ENCODE measurements at regions not wholly inside any gene's neighbourhood (a gene's known extent, or its start where the extent isn't known, plus 50 kb on each side); places are given as distances from the start of the nearest gene placed in this dataset.

DNA sequence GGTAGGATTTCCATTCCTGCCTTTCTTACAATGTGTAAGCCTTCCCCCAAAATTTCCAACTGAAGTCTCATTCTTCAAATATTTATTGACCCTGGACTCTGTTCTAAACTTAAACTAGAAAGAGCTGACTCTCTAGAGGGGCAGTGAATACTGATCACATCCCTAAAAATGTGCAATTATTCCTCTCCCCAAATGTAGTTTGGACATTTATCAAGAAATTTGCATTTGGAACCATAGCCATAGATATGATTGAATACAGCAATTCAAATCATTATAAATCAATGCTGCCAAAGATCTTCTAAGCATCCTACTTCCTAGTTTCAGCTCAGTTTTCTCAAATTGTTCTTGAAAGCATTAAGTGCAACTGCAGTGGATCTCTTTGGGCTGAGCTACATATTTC is 525.7 kb downstream of the RAB28 start:
- H3K23me2 ChIP-seq (ENCODE audit: low read depth, low read length): no peaks in the 10 kb centered on the region
- no peak overlapping the region for H3K23ac ChIP-seq (ENCODE audit: insufficient read length)
- no peak overlapping the region for H2BK120ac ChIP-seq (replicated peaks; ENCODE audit: low read depth, low read length)
- no peaks in the 10 kb centered on the region for H4K20me1 ChIP-seq (replicated peaks in 1 of 2; ENCODE audit: control insufficient read depth in 1 of 2, insufficient read depth in 2 of 2, low read length in 2 of 2)
- TF ChIP-seq FOSL1 (IDR thresholded peaks at IDR 0.05; ENCODE audit: insufficient read depth, low read depth, low read length): no peak
- TF ChIP-seq KDM1A (IDR thresholded peaks at IDR 0.05; ENCODE audit: borderline replicate concordance, low read length): no peak
- no peak for TF ChIP-seq BACH1 (IDR thresholded peaks at IDR 0.05; ENCODE audit: low read length)
- DNase-seq (ENCODE audit: low read depth in 1 of 2, low spot score in 2 of 2): no peak
- no peaks in the 10 kb centered on the region for H3K79me2 ChIP-seq (ENCODE audit: control insufficient read depth in 1 of 2, insufficient read depth in 2 of 2, low read length in 2 of 2)
- no peak overlapping the region for H4K91ac ChIP-seq (replicated peaks; ENCODE audit: insufficient read length, low read length)
- no peak overlapping the region for H3K4me3 ChIP-seq (ENCODE audit: extremely low read depth in 1 of 4, insufficient read depth in 2 of 4, low read depth in 3 of 4, low read length in 4 of 4)
- no peaks in the 10 kb centered on the region for H3K9me3 ChIP-seq (ENCODE audit: insufficient read depth in 2 of 2, low read depth in 1 of 2, low read length in 1 of 2)
- no peak overlapping the region for H4K8ac ChIP-seq (ENCODE audit: extremely low read depth, insufficient read depth, low read length)
- H3K27ac ChIP-seq (ENCODE audit: low read depth, low read length): no peak overlapping the region
- H2BK12ac ChIP-seq (ENCODE audit: low read depth, low read length): no peak overlapping the region
- ChIA-PET CTCF (ENCODE audit: partially characterized antibody) (interaction anchor here (0.7 kb wide), 1 partner anchor 473 kb away, joined by 5 read pairs; no protein-coding TSS in a partner anchor), POLR2A (ENCODE audit: partially characterized antibody) (no interaction called here)
- no peak overlapping the region for H2BK5ac ChIP-seq (ENCODE audit: low read depth, low read length)
- no peak overlapping the region for H3K4me2 ChIP-seq (ENCODE audit: insufficient read depth in 1 of 2, low read depth in 2 of 2, low read length in 2 of 2)
- H3K36me3 ChIP-seq (ENCODE audit: control insufficient read depth in 2 of 4, insufficient read depth in 4 of 4, low read length in 3 of 4): no peaks in the 10 kb centered on the region
- H3K56ac ChIP-seq (replicated peaks; ENCODE audit: insufficient read length, low read depth, low read length): no peak overlapping the region
- H2AFZ ChIP-seq (ENCODE audit: low read length): no peak overlapping the region
- no peak overlapping the region for H3K14ac ChIP-seq (ENCODE audit: insufficient read length)
- H3K4ac ChIP-seq (replicated peaks; ENCODE audit: insufficient read length, low read depth, low read length): no peak overlapping the region
- FAIRE-seq: no peak
- H4K5ac ChIP-seq (ENCODE audit: insufficient read length, low read depth, low read length): no peak overlapping the region
- peaks cover 0 to 1% (median 0%) of the 10 kb centered on the region in 4 experiments; a peak in 1 of 7 replicates for H3K27me3 ChIP-seq (replicated peaks in 1 of 4; ENCODE audit: control insufficient read depth in 3 of 4, extremely low read depth in 1 of 4, insufficient read depth in 3 of 4, low read length in 3 of 4)
- H3K79me1 ChIP-seq (ENCODE audit: low read depth, low read length): no peaks in the 10 kb centered on the region
- H3K9ac ChIP-seq (replicated peaks in 1 of 4; ENCODE audit: extremely low read depth in 1 of 4, low read depth in 3 of 4, low read length in 3 of 4): no peak overlapping the region
- no peak overlapping the region for H2AK5ac ChIP-seq (ENCODE audit: low read depth, low read length)
- no peak overlapping the region for H3K18ac ChIP-seq (ENCODE audit: extremely low read depth, low read length)
- no peak overlapping the region for H2BK15ac ChIP-seq (ENCODE audit: low read length)
- H3K4me1 ChIP-seq (replicated peaks in 1 of 4; ENCODE audit: control insufficient read depth in 3 of 4, insufficient read depth in 4 of 4, low read length in 3 of 4): peaks cover 0 to 4% (median 3%) of the 10 kb centered on the region in 4 experiments; a peak in 4 of 7 replicates
- H2BK20ac ChIP-seq (ENCODE audit: low read length): no peak overlapping the region
